H9 (cell line): ENCODE measurements at regions not wholly inside any gene's neighbourhood (a gene's known extent, or its start where the extent isn't known, plus 50 kb on each side); places are given as distances from the start of the nearest gene placed in this dataset.

Experiments
- DNase-seq: peaks from one replicate; pipeline ENCODE4 v3.0.0-alpha.2; 2017
- H2AFZ ChIP-seq: one replicate; pipeline ENCODE4 v1.6.1; 2013; ENCODE audit warnings: mild to moderate bottlenecking, low read length, control low read depth, moderate library complexity
- H2AK5ac ChIP-seq: 2 replicates; pipeline ENCODE4 v1.6.1; 2013; ENCODE audit warnings: low read length, control low read depth, mixed read lengths; ENCODE audit not compliant: insufficient read length
- H2BK120ac ChIP-seq: one replicate; pipeline ENCODE4 v1.6.1; 2013; ENCODE audit warnings: low read depth, mild to moderate bottlenecking, low read length, control low read depth, inconsistent platforms; ENCODE audit not compliant: poor library complexity, severe bottlenecking
- H2BK12ac ChIP-seq: 2 replicates; pipeline ENCODE4 v1.6.1; 2013; ENCODE audit warnings: low read length, control low read depth, mixed read lengths, low read depth; ENCODE audit not compliant: insufficient read length
- H2BK15ac ChIP-seq: 2 replicates; pipeline ENCODE4 v1.6.1; 2013; ENCODE audit warnings: low read depth, low read length, control low read depth
- H2BK20ac ChIP-seq: one replicate; pipeline ENCODE4 v1.6.1; 2013; ENCODE audit warnings: low read depth, mild to moderate bottlenecking, low read length, control low read depth, inconsistent platforms; ENCODE audit not compliant: poor library complexity, severe bottlenecking
- H2BK5ac ChIP-seq: 2 replicates; pipeline ENCODE4 v1.6.1; 2013; ENCODE audit warnings: low read length, control low read depth, mixed read lengths; ENCODE audit not compliant: insufficient read length
- H3K14ac ChIP-seq: 2 replicates; pipeline ENCODE4 v1.6.1; 2013; ENCODE audit warnings: low read length, control low read depth; ENCODE audit not compliant: insufficient read depth
- H3K18ac ChIP-seq: 2 replicates; pipeline ENCODE4 v1.6.1; 2013; ENCODE audit warnings: low read depth, mild to moderate bottlenecking, mixed read lengths, low read length, control low read depth; ENCODE audit not compliant: insufficient read length
- H3K23ac ChIP-seq: 2 replicates; pipeline ENCODE4 v1.6.1; 2013; ENCODE audit warnings: low read length, control low read depth, mixed read lengths, low read depth; ENCODE audit not compliant: insufficient read length
- H3K23me2 ChIP-seq: 2 replicates; pipeline ENCODE4 v1.6.1; 2013; ENCODE audit warnings: low read depth, mild to moderate bottlenecking, mixed read lengths, low read length, control low read depth; ENCODE audit not compliant: insufficient read length, poor library complexity, severe bottlenecking
- H3K27ac ChIP-seq: 2 replicates; pipeline ENCODE4 v1.5.1; 2013; ENCODE audit warnings: low read length, control low read depth, mixed read lengths, low read depth; ENCODE audit not compliant: insufficient read length
- H3K27me3 ChIP-seq: 2 replicates; pipeline ENCODE4 v1.6.1; 2013; ENCODE audit warnings: low read length, control low read depth, inconsistent platforms; ENCODE audit not compliant: insufficient read depth
- H3K4ac ChIP-seq: 2 replicates; pipeline ENCODE4 v1.6.1; 2013; ENCODE audit warnings: low read depth, mild to moderate bottlenecking, control low read depth, inconsistent platforms, low read length, moderate library complexity
- H3K4me1 ChIP-seq: 2 replicates; pipeline ENCODE4 v1.6.1; 2013; ENCODE audit warnings: low read length, control low read depth, inconsistent platforms; ENCODE audit not compliant: insufficient read depth
- H3K4me2 ChIP-seq: 2 replicates; pipeline ENCODE4 v1.6.1; 2013; ENCODE audit warnings: low read length, control low read depth, mixed read lengths; ENCODE audit not compliant: insufficient read length, insufficient read depth
- H3K56ac ChIP-seq: 2 replicates; pipeline ENCODE4 v1.6.1; 2013; ENCODE audit warnings: low read depth, mild to moderate bottlenecking, mixed read lengths, low read length, control low read depth; ENCODE audit not compliant: insufficient read length
- H3K79me1 ChIP-seq: 2 replicates; pipeline ENCODE4 v1.6.1; 2013; ENCODE audit warnings: low read depth, mild to moderate bottlenecking, moderate library complexity, low read length, control low read depth, inconsistent platforms; ENCODE audit not compliant: insufficient read depth, poor library complexity, severe bottlenecking
- H3K79me2 ChIP-seq: 2 replicates; pipeline ENCODE4 v1.6.1; 2013; ENCODE audit warnings: low read length, control low read depth, inconsistent platforms; ENCODE audit not compliant: insufficient read depth
- H3K9ac ChIP-seq: 2 replicates; pipeline ENCODE4 v1.6.1; 2013; ENCODE audit warnings: low read length, control low read depth, mixed read lengths; ENCODE audit not compliant: insufficient read length; ENCODE audit errors: extremely low read depth
- H3K9me3 ChIP-seq: one replicate; pipeline ENCODE4 v1.6.1; 2013; ENCODE audit warnings: low read depth, low read length, inconsistent platforms; ENCODE audit not compliant: control insufficient read depth
- H3T11ph ChIP-seq: one replicate; pipeline ENCODE4 v1.6.1; 2013; ENCODE audit warnings: mild to moderate bottlenecking, low read length, control low read depth, inconsistent platforms
- H4K20me1 ChIP-seq: one replicate; pipeline ENCODE4 v1.6.1; 2013; ENCODE audit not compliant: control insufficient read depth, insufficient read length, insufficient read depth
- H4K5ac ChIP-seq: 2 replicates; pipeline ENCODE4 v1.6.1; 2013; ENCODE audit warnings: low read depth, mild to moderate bottlenecking, mixed read lengths, low read length, control low read depth; ENCODE audit not compliant: insufficient read length
- H4K8ac ChIP-seq: replicated peaks from 2 replicates; pipeline ENCODE4 v1.6.1; 2013; ENCODE audit warnings: low read length, control low read depth, mixed read lengths, low read depth; ENCODE audit not compliant: insufficient read length
- H4K91ac ChIP-seq: 2 replicates; pipeline ENCODE4 v1.6.1; 2013; ENCODE audit warnings: low read depth, mild to moderate bottlenecking, moderate library complexity, mixed read lengths, low read length, control low read depth; ENCODE audit not compliant: insufficient read length
- H3K27ac Mint-ChIP-seq, 3 experiments: 2 replicates in 2 of 3; 3 replicates in 1 of 3; pipeline ENCODE4 v1.8.0; 2020 to 2021; ENCODE audit warnings: mixed read lengths in 3 of 3, mild to moderate bottlenecking in 1 of 3, moderate library complexity in 1 of 3
- H3K27me3 Mint-ChIP-seq: 2 replicates; pipeline ENCODE4 v1.8.0; 2021; ENCODE audit warnings: low read depth, mild to moderate bottlenecking, moderate library complexity, mixed read lengths
- H3K36me3 Mint-ChIP-seq, 3 experiments: 2 replicates in 2 of 3; 3 replicates in 1 of 3; pipeline ENCODE4 v1.8.0; 2020 to 2021; ENCODE audit warnings: low read depth in 3 of 3, mixed read lengths in 3 of 3; ENCODE audit not compliant: insufficient read depth in 1 of 3
- H3K4me1 Mint-ChIP-seq, 2 experiments: 2 replicates each; pipeline ENCODE4 v1.8.0; 2020; ENCODE audit warnings: mixed read lengths in 2 of 2
- H3K4me3 Mint-ChIP-seq, 2 experiments: 2 replicates in 1 of 2; 3 replicates in 1 of 2; pipeline ENCODE4 v1.8.0; 2020 to 2021; ENCODE audit warnings: mild to moderate bottlenecking in 2 of 2, mixed read lengths in 2 of 2, moderate library complexity in 1 of 2
- H3K9me3 Mint-ChIP-seq, 2 experiments: 2 replicates in 1 of 2; 3 replicates in 1 of 2; pipeline ENCODE4 v1.8.0; 2020; ENCODE audit warnings: mild to moderate bottlenecking in 2 of 2, mixed read lengths in 2 of 2, moderate library complexity in 1 of 2
- CTCF ChIP-seq: fragments of 200-600 bp; sonication (generic); conservative IDR thresholded peaks from 3 replicates; pipeline ENCODE4 v1.8.0; 2021; ENCODE audit warnings: antibody characterized with exemption, mild to moderate bottlenecking
- WGBS: extraction: QIAGEN DNeasy Blood & Tissue Kit; methylation state at CpG from one replicate; pipeline ENCODE4 v1.1.7; 2013; ENCODE audit warnings: missing lambda C conversion rate, low lambda C conversion rate, mixed read lengths; ENCODE audit not compliant: insufficient read length; ENCODE audit errors: extremely low coverage; 5-methylcytosine and 5-hydroxymethylcytosine counted together

- H2BK20ac ChIP-seq, result no peak overlapping the region
- H3K27ac ChIP-seq, result no peak overlapping the region
- H4K91ac ChIP-seq, result no peak overlapping the region
- no CpG with 5 or more reads among the region's 56 CpGs for WGBS
- H3K23me2 ChIP-seq, result no peaks in the 10 kb centered on the region
- Mint-ChIP-seq H3K27me3 (no peaks in the 10 kb centered on the region), H3K4me3 (no peak overlapping the region), H3K4me1 (no peaks in the 10 kb centered on the region), H3K27ac (no peak overlapping the region), H3K9me3 (peaks cover 0 to 2% of the 10 kb centered on the region in 2 experiments; a peak in 2 of 5 replicates), H3K36me3 (peaks cover 0 to 4% (median 0%) of the 10 kb centered on the region in 3 experiments; a peak in 1 of 7 replicates)
- no peak overlapping the region for H2BK5ac ChIP-seq
- H3K9me3 ChIP-seq, result no peaks in the 10 kb centered on the region
- no peak overlapping the region for H2AK5ac ChIP-seq
- no peaks in the 10 kb centered on the region for H3K4me1 ChIP-seq
- no peak overlapping the region for H3K14ac ChIP-seq
- H3K23ac ChIP-seq, result no peak overlapping the region
- no peak overlapping the region for H2AFZ ChIP-seq
- H2BK15ac ChIP-seq, result no peak overlapping the region
- no peak overlapping the region for H2BK120ac ChIP-seq
- no peaks in the 10 kb centered on the region for H3K79me2 ChIP-seq
- H3K4ac ChIP-seq, result no peak overlapping the region
- no peak overlapping the region for H3K18ac ChIP-seq
- H2BK12ac ChIP-seq, result no peak overlapping the region
- H3K56ac ChIP-seq, result no peak overlapping the region
- no peaks in the 10 kb centered on the region for H3K27me3 ChIP-seq
- no peak for TF ChIP-seq CTCF
- H3K79me1 ChIP-seq, result no peaks in the 10 kb centered on the region
- H3K4me2 ChIP-seq, result no peak overlapping the region
- H3K9ac ChIP-seq, result no peak overlapping the region
- no peak for DNase-seq
- H3T11ph ChIP-seq, result no peak overlapping the region
- H4K20me1 ChIP-seq, result no peaks in the 10 kb centered on the region
- H4K8ac ChIP-seq, result no peak overlapping the region
- H4K5ac ChIP-seq, result no peak overlapping the region
Measured at GRCh38 chr2:131827481-131828163, 299.9 kb downstream of the CCDC74A start.
